H1 (cell line): ENCODE measurements at regions not wholly inside any gene's neighbourhood (a gene's known extent, or its start where the extent isn't known, plus 50 kb on each side); places are given as distances from the start of the nearest gene placed in this dataset.

Experiments used
- JUN ChIP-seq: IDR thresholded peaks from 2 replicates; pipeline ENCODE4 v1.6.1; 2011; ENCODE audit warnings: low read depth, mild to moderate bottlenecking, improper control_type of control experiment, low read length
- POLR2AphosphoS5 ChIP-seq: IDR thresholded peaks from 2 replicates; pipeline ENCODE4 v1.6.1; 2011; ENCODE audit warnings: low read depth, low read length
- RFX5 ChIP-seq: IDR thresholded peaks from 2 replicates; pipeline ENCODE4 v1.6.1; 2011; ENCODE audit warnings: low read depth, low read length, improper control_type of control experiment, borderline replicate concordance

- TF ChIP-seq POLR2AphosphoS5 (no peak), JUN (no peak), RFX5 (no peak)
- TF ChIP-seq, all 59 proteins: peak for 0
Observed at GRCh38 chr3:19816631-19817030, 117.4 kb downstream of the EFHB start (continued).
